OCI-LY1 (cell line): ENCODE measurements at regions not wholly inside any gene's neighbourhood (a gene's known extent, or its start where the extent isn't known, plus 50 kb on each side); places are given as distances from the start of the nearest gene placed in this dataset.

Source experiments
- H2AFZ ChIP-seq: fragments of 200-600 bp; sonication (generic), shearing (Covaris generic); 2 replicates; pipeline ENCODE4 v1.6.0; 2014; ENCODE audit warnings: antibody characterized with exemption, mild to moderate bottlenecking, low read length
- H3F3A ChIP-seq: fragments of 200-600 bp; sonication (generic), shearing (Covaris generic); 2 replicates; pipeline ENCODE4 v1.6.0; 2014; ENCODE audit warnings: mild to moderate bottlenecking, antibody characterized with exemption, low read length, moderate library complexity; ENCODE audit not compliant: insufficient read depth
- H3K27ac ChIP-seq: fragments of 200-600 bp; sonication (generic); 2 replicates; pipeline ENCODE4 v1.5.1; 2014; ENCODE audit warnings: low read length, mixed run types, mild to moderate bottlenecking, low read depth; ENCODE audit not compliant: poor library complexity, severe bottlenecking
- H3K27me3 ChIP-seq: fragments of 200-600 bp; sonication (generic); 2 replicates; pipeline ENCODE4 v1.6.0; 2014; ENCODE audit warnings: antibody characterized with exemption, mild to moderate bottlenecking, low read length, moderate library complexity; ENCODE audit not compliant: insufficient read depth
- H3K36me3 ChIP-seq: fragments of 200-600 bp; sonication (generic); 2 replicates; pipeline ENCODE4 v1.6.1; 2014; ENCODE audit warnings: mild to moderate bottlenecking, antibody characterized with exemption, low read length, moderate library complexity, mixed read lengths; ENCODE audit not compliant: insufficient read depth
- H3K4me1 ChIP-seq: fragments of 200-600 bp; sonication (generic); 2 replicates; pipeline ENCODE4 v1.5.1; 2014; ENCODE audit warnings: mild to moderate bottlenecking, low read length, moderate library complexity; ENCODE audit not compliant: insufficient read depth, severe bottlenecking
- H3K4me2 ChIP-seq: fragments of 200-600 bp; sonication (generic), shearing (Covaris generic); 2 replicates; pipeline ENCODE4 v1.6.1; 2014; ENCODE audit warnings: low read length
- H3K4me3 ChIP-seq: fragments of 200-600 bp; sonication (generic); 2 replicates; pipeline ENCODE4 v1.5.1; 2014; ENCODE audit warnings: low read length, low read depth, mild to moderate bottlenecking, mixed read lengths; ENCODE audit not compliant: poor library complexity, severe bottlenecking
- H3K79me2 ChIP-seq: fragments of 200-600 bp; shearing (Covaris generic); 2 replicates; pipeline ENCODE4 v1.6.1; 2016; ENCODE audit warnings: mixed run types, low read length, mixed read lengths; ENCODE audit not compliant: insufficient read depth
- H3K9ac ChIP-seq: fragments of 200-600 bp; sonication (generic), shearing (Covaris generic); 2 replicates; pipeline ENCODE4 v1.6.1; 2014; ENCODE audit warnings: mild to moderate bottlenecking, low read length, mixed read lengths
- H3K9me2 ChIP-seq: fragments of 200-600 bp; sonication (generic), shearing (Covaris generic); 2 replicates; pipeline ENCODE4 v1.6.1; 2014; ENCODE audit warnings: low read depth, mild to moderate bottlenecking, low read length, mixed read lengths
- H3K9me3 ChIP-seq: fragments of 200-600 bp; shearing (Covaris generic); 2 replicates; pipeline ENCODE4 v1.6.1; 2014; ENCODE audit warnings: low read length, mixed read lengths
- H4K20me1 ChIP-seq: fragments of 200-600 bp; sonication (generic), shearing (Covaris generic); 2 replicates; pipeline ENCODE4 v1.6.0; 2016; ENCODE audit warnings: mild to moderate bottlenecking, low read length; ENCODE audit not compliant: insufficient read depth
- CTCF ChIP-seq: fragments of 200-600 bp; sonication (generic), shearing (Covaris generic); IDR thresholded peaks from 2 replicates; pipeline ENCODE4 v1.5.1; 2017; ENCODE audit warnings: mild to moderate bottlenecking, antibody characterized with exemption, low read length, moderate library complexity, mixed read lengths
- EZH2 ChIP-seq: fragments of 200-600 bp; sonication (generic), shearing (Covaris generic); IDR thresholded peaks from 2 replicates; pipeline ENCODE4 v1.8.0; 2017; ENCODE audit warnings: borderline replicate concordance, mixed run types, mild to moderate bottlenecking, antibody characterized with exemption, low read length, moderate library complexity, mixed read lengths

DNA sequence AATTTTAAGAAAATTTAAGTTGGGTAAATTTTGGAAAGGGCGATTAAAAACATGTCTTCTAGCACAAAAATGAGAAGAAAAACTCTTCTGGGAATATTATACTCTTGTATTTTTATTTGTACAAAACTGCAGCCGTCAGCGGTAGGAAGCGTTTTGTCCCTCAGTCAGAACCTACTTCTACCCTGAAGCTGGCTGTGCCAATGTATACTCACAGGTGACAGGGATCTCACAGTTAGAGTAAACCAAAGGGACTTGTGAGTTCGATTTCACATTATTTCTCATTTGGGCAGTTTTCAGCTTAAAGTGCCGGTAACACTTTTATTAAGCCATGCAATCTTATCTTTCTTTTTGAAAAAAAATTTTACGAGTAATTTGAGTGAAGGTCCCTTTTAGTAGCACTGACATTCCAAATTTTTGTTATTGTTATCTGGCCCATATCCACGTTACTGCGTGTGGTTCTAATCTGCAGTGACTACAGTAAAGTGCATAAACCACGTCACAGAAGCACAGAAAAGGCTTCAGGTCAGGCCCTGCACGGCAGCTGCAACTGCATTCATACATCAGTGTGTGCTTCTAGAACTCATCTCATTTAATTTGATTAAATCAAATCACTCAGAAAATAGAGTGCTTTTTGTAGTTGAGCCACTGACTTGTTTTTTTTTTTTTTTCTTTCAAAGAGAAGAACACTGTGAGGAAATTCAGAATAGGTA lies 387.3 kb downstream of the LIG4 start:
- Histone ChIP-seq H3K4me3 (no peak overlapping the region), H2AFZ (no peak overlapping the region), H3K9ac (no peak overlapping the region), H3F3A (no peaks in the 10 kb centered on the region), H3K27me3 (no peaks in the 10 kb centered on the region), H3K79me2 (no peaks in the 10 kb centered on the region), H3K9me2 (no peaks in the 10 kb centered on the region), H3K36me3 (no peaks in the 10 kb centered on the region), H3K4me1 (no peaks in the 10 kb centered on the region), H3K9me3 (no peaks in the 10 kb centered on the region), H3K27ac (no peak overlapping the region), H4K20me1 (no peaks in the 10 kb centered on the region), H3K4me2 (no peak overlapping the region)
- TF ChIP-seq CTCF (no peak), EZH2 (no peak)

DNA sequence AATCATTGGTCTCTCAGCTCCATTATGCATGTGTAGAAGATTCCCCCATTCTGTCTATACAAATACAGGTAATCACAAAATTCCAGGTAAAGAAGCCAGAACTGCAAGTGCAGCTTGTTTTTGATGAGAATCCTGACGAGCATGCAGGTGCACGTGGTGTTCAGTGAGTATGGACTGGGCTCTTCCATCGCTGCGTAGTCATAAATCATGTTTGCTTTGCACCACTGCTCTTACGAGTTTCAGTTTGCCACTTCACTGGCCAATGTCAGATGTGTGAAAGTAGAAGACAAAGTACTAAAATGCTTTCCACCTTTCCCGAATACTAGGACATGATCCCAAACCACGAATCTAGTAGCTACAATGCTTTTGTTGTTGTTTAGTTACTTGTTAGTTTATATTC lies 390.7 kb downstream of the LIG4 start:
- no peaks in the 10 kb centered on the region for H3F3A ChIP-seq
- no peaks in the 10 kb centered on the region for H3K27me3 ChIP-seq
- TF ChIP-seq EZH2 (no peak), CTCF (no peak)
- no peaks in the 10 kb centered on the region for H3K36me3 ChIP-seq
- H3K9ac ChIP-seq, result no peak overlapping the region
- H3K9me2 ChIP-seq, result no peaks in the 10 kb centered on the region
- no peaks in the 10 kb centered on the region for H4K20me1 ChIP-seq
- H3K4me3 ChIP-seq, result no peak overlapping the region
- no peak overlapping the region for H2AFZ ChIP-seq
- H3K79me2 ChIP-seq, result no peaks in the 10 kb centered on the region
- no peak overlapping the region for H3K4me2 ChIP-seq
- no peaks in the 10 kb centered on the region for H3K9me3 ChIP-seq
- no peak overlapping the region for H3K27ac ChIP-seq
- H3K4me1 ChIP-seq, result no peaks in the 10 kb centered on the region

GRCh38 chr13:107822006-107822405 lies 393.3 kb downstream of the LIG4 start:
- no peaks in the 10 kb centered on the region for H3K4me1 ChIP-seq
- no peaks in the 10 kb centered on the region for H3K27me3 ChIP-seq
- H3K36me3 ChIP-seq, result no peaks in the 10 kb centered on the region
- H3K9me2 ChIP-seq, result no peaks in the 10 kb centered on the region
- H3K9ac ChIP-seq, result no peak overlapping the region
- no peaks in the 10 kb centered on the region for H3K9me3 ChIP-seq
- no peaks in the 10 kb centered on the region for H4K20me1 ChIP-seq
- H2AFZ ChIP-seq, result no peak overlapping the region
- H3K79me2 ChIP-seq, result no peaks in the 10 kb centered on the region
- no peaks in the 10 kb centered on the region for H3F3A ChIP-seq
- H3K27ac ChIP-seq, result no peak overlapping the region
- no peak overlapping the region for H3K4me3 ChIP-seq
- TF ChIP-seq EZH2 (no peak), CTCF (no peak)
- H3K4me2 ChIP-seq, result no peak overlapping the region
